HG03060 (cell line): ENCODE measurements at regions not wholly inside any gene's neighbourhood (a gene's known extent, or its start where the extent isn't known, plus 50 kb on each side); places are given as distances from the start of the nearest gene placed in this dataset.

ENCODE experiments used
- ATAC-seq: cut with Tn5 transposase; IDR thresholded peaks from one replicate; pipeline ENCODE4 v1.9.1; 2021; ENCODE audit warnings: low read depth, moderate number of reproducible peaks; ENCODE audit not compliant: unreplicated experiment

GRCh38 chr13:29935309-29935981 is 85.0 kb upstream of the UBL3 start:
- ATAC-seq: peak; percentile 96

- ATAC-seq: no peak
These were observed 84.3 kb upstream of the UBL3 start for GRCh38 chr13:29934531-29935308.

GRCh38 chr13:29933401-29933800 is 83.0 kb upstream of the UBL3 start:
- ATAC-seq: no peak

- no peak for ATAC-seq
These were observed 81.3 kb upstream of the UBL3 start for GRCh38 chr13:29931696-29932095.

- ATAC-seq: no peak
These were observed 78.8 kb upstream of the UBL3 start for GRCh38 chr13:29929062-29929847.

GRCh38 chr13:29926098-29926476 is 75.7 kb upstream of the UBL3 start:
- ATAC-seq: no peak

- ATAC-seq: no peak
These were observed 75.2 kb upstream of the UBL3 start for GRCh38 chr13:29925457-29926097.

GRCh38 chr13:29924482-29925350 is 74.3 kb upstream of the UBL3 start:
- no peak for ATAC-seq

- no peak for ATAC-seq
These were observed 73.4 kb upstream of the UBL3 start for GRCh38 chr13:29923554-29924481.

GRCh38 chr13:29922896-29923295 is 72.5 kb upstream of the UBL3 start:
- ATAC-seq: no peak

- no peak for ATAC-seq
These were observed 71.9 kb upstream of the UBL3 start for GRCh38 chr13:29922281-29922821.

- ATAC-seq: no peak
These were observed 71.1 kb upstream of the UBL3 start for GRCh38 chr13:29921542-29921941.

GRCh38 chr13:29920025-29920643 is 69.7 kb upstream of the UBL3 start:
- no peak for ATAC-seq

GRCh38 chr13:29918845-29919244 is 68.4 kb upstream of the UBL3 start:
- ATAC-seq: no peak

GRCh38 chr13:29917650-29918049 is 67.2 kb upstream of the UBL3 start:
- no peak for ATAC-seq

- no peak for ATAC-seq
These were observed 64.2 kb upstream of the UBL3 start for GRCh38 chr13:29914581-29914980.

- ATAC-seq: no peak
These were observed 61.5 kb upstream of the UBL3 start for GRCh38 chr13:29911781-29912418.
